D721Med (cell line): ENCODE measurements at regions not wholly inside any gene's neighbourhood (a gene's known extent, or its start where the extent isn't known, plus 50 kb on each side); places are given as distances from the start of the nearest gene placed in this dataset.

Experiments
- DNase-seq: peaks from one replicate; pipeline ENCODE4 v3.0.0; 2011; ENCODE audit warnings: low spot score; ENCODE audit not compliant: insufficient read length
- FAIRE-seq: peaks from 2 replicates; lab custom pipeline; 2011; peaks lifted over from hg19 to GRCh38; lab: Jason Lieb, UNC
- TF ChIP-seq, protein P1 (sequence below): IDR thresholded peaks from 2 replicates; pipeline ENCODE4 v1.5.1; 2012; ENCODE audit warnings: mild to moderate bottlenecking, control low read depth; ENCODE audit not compliant: insufficient read depth; ENCODE audit errors: missing control alignments

DNA sequence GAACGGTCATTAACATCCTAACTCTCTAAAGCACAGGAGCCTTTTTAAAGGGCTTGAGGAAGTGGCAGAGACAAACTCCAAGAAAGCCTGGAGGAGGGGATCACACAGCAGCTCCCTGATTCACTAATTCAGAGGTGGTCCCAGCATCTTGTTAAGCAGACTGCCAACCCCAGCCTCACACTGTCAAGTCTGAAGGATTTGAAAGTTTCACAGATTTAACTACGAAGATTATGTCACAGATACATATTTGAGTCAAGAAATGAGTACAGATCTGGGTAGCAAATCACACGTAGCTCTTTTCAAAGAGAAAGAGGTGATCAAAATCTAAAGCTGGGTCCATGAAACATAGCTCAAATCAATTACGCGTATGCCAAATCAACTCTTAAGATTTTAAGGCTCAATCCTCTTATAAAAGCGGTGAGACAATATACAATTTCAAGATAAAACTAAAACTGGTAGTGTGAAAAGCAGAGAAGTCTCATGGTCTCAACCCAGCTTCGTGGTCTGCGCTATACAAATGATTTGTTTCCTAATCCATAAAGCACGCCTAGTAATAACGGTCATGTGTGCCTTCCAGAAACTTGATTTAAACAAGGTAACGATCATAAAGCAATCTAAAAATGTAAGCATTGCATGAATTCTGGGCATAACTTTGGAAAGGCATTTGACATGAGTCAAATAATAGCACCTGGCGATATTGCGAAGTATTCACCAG is 229.9 kb upstream of the MKLN1 start:
- TF ChIP-seq, protein P1, sequence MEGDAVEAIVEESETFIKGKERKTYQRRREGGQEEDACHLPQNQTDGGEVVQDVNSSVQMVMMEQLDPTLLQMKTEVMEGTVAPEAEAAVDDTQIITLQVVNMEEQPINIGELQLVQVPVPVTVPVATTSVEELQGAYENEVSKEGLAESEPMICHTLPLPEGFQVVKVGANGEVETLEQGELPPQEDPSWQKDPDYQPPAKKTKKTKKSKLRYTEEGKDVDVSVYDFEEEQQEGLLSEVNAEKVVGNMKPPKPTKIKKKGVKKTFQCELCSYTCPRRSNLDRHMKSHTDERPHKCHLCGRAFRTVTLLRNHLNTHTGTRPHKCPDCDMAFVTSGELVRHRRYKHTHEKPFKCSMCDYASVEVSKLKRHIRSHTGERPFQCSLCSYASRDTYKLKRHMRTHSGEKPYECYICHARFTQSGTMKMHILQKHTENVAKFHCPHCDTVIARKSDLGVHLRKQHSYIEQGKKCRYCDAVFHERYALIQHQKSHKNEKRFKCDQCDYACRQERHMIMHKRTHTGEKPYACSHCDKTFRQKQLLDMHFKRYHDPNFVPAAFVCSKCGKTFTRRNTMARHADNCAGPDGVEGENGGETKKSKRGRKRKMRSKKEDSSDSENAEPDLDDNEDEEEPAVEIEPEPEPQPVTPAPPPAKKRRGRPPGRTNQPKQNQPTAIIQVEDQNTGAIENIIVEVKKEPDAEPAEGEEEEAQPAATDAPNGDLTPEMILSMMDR: no peak
- DNase-seq: no peak
- FAIRE-seq: no peak

DNA sequence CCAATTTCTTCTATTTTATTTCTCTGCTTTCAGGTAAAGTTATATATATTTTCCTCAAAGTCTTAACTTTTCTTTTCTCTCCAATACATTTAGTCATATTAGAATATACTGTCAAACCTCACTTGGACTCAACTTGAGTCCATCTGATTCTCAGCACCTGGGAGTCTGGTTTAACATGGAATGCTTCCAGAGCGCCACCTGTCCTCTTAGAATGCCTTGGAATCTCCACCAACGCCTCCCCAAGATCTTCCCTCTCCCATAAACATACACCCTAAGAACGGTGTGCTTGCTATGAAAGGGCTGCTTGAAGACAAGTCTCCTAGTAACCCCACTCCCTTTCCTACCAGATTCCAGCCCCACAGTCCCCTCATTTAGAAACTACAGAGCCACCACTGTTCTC is 229.1 kb upstream of the MKLN1 start:
- TF ChIP-seq, protein P1: no peak
- no peak for FAIRE-seq
- no peak for DNase-seq

DNA sequence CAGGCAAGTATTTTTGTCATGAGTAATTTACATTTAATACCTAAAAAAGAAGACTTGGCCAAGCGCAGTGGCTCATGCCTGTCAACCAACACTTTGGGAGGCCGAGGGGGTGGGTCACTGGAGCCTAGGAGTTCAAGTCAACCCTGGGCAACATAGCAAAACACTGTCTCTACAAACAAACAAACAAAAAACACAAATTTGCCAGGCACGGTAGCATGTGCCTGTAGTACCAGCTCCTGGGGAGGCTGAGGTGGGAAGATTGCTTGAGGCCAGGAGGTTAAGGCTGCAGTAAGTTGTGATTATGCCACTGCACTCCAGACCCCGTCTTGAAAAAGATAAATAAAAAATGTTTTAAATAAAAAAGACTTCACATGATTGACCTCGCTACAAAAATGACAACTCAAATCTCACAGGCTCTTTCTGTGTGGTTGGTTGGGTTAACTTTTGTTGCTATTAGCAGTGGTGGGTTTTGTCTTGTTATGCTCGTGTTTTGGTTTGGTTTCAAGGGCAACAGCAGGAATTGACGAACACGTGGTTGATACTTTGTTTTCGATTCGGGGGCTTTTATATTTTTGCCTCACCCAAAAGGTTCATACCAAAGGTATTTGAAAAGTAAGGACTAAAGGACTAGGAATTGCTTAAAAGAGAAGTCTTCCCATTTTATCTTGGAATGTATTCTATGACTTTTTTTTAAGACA is 227.2 kb upstream of the MKLN1 start:
- no peak for FAIRE-seq
- DNase-seq: no peak
- TF ChIP-seq, protein P1: no peak

DNA sequence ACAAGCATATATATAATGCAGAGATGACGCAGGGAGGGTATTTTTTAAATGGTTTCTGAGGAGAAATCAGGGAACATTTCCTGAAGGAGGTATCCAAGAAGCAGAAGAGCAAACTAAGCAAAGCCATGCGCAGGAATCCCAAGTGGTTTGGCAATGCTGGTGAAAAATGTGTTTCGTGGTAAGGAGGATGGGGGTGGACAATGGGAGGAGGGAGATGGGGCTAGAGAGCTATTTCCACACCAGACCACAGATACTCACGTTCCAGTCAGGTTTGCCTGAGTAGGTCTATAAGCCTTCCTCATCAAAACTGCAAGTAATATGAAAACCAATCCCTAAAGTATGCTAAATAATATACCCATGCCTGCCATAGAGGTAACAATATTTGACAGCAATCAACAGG is 223.7 kb upstream of the MKLN1 start:
- TF ChIP-seq, protein P1: no peak
- DNase-seq (no peak), FAIRE-seq (no peak)

DNA sequence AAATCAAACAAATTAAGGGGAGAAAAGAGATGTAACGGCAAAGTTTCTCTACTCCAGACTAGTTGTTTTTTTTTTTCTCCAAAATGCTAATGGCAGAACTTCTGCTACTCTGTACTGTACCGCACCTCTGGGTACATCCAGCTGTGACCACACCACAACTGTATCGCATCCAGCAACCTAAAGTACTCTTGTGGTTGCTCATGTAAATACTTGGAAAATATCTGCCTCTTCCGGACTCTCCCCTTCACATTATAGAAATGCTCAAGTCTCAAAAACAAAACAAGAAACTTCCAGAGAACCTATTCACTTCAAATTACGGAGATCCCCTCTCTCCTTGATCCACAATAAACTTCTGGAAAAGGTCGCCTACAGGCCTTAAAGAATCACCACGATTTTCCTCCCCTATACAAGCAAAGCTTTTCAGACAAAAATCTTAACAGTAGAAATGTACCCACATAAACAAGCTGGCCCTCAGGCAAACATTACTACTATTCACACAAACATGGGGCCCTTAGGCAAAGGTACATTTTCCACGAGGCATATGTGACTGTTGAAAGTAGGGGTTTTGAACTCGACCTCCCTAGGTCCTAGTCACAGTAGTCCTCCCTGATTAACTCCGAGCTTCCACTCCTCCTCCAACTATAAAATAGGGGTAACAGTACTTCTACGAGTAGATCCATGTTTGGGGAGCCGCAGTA is 222.9 kb upstream of the MKLN1 start:
- TF ChIP-seq, protein P1: no peak
- DNase-seq (no peak), FAIRE-seq (no peak)

DNA sequence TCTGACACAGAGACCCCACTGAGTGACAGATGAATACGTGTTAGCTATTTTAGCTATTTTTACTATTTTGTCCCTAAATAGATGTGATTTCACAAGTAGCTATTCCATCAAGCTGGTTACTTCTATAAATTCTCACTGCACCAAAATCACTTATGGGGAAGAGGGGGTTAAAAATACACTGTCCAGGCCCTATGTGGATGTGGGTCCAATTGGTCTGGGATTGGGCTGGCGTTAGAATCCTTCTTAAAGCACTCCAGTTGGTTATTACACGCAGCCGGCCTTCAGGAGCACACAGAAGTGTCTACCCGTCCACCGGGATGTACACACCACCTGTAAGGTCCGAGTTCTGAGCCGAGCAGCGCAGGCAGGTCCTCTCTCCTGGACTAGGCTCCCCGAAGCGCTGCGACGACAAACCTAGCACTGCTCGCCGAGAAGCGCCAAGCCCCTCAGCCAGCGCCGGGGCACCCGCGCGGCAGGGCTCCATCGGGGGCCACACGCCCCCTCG is 222.3 kb upstream of the MKLN1 start:
- TF ChIP-seq, protein P1: no peak
- DNase-seq (no peak), FAIRE-seq (no peak)
